Breast epithelium (tissue), 3 donors: ENCODE measurements at regions not wholly inside any gene's neighbourhood (a gene's known extent, or its start where the extent isn't known, plus 50 kb on each side); places are given as distances from the start of the nearest gene placed in this dataset.

Experiments used
- POLR2A ChIP-seq: fragments of 450-650 bp; IDR thresholded peaks from one replicate; pipeline ENCODE4 v1.6.1; 2016; ENCODE audit warnings: antibody characterized with exemption, mild to moderate bottlenecking, moderate library complexity
- POLR2AphosphoS5 ChIP-seq, 3 donors: sonication (generic); formaldehyde crosslinking; IDR thresholded peaks; one replicate each; pipeline ENCODE4 v1.6.1; 2017; ENCODE audit warnings: antibody characterized with exemption in 3 of 3
- TF ChIP-seq, protein P1 (sequence below), 3 donors: fragments of 450-650 bp; IDR thresholded peaks; one replicate each; pipeline ENCODE4 v1.5.1; 2016 to 2017; ENCODE audit warnings: antibody characterized with exemption in 3 of 3, mild to moderate bottlenecking in 3 of 3, moderate library complexity in 3 of 3

DNA sequence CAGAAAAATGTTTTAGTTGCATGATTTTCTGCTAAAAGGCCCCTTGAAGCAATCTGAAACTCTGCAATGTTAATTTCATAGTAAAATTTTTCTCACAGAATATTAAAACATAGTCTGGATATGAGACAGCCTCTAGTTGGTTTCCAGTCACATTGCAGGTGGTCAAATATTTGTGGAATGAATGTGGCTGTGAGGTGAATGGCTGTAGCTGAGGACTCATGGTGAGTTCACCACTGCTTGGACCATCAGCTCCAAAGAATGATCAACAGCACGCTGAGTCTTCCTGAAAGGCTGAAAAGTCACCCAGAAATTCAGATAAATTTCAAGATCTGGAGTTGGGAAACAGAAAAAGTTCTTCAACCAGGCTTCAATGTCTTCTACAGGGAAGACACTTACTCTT lies 79.8 kb downstream of the MAT2B start:
- TF ChIP-seq, protein P1, sequence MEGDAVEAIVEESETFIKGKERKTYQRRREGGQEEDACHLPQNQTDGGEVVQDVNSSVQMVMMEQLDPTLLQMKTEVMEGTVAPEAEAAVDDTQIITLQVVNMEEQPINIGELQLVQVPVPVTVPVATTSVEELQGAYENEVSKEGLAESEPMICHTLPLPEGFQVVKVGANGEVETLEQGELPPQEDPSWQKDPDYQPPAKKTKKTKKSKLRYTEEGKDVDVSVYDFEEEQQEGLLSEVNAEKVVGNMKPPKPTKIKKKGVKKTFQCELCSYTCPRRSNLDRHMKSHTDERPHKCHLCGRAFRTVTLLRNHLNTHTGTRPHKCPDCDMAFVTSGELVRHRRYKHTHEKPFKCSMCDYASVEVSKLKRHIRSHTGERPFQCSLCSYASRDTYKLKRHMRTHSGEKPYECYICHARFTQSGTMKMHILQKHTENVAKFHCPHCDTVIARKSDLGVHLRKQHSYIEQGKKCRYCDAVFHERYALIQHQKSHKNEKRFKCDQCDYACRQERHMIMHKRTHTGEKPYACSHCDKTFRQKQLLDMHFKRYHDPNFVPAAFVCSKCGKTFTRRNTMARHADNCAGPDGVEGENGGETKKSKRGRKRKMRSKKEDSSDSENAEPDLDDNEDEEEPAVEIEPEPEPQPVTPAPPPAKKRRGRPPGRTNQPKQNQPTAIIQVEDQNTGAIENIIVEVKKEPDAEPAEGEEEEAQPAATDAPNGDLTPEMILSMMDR (IDR thresholded peaks at IDR 0.05): no peak
- TF ChIP-seq POLR2A: no peak
- no peak for TF ChIP-seq POLR2AphosphoS5 (IDR thresholded peaks at IDR 0.05)
